Aorta (tissue), 5 donors: ENCODE measurements at regions not wholly inside any gene's neighbourhood (a gene's known extent, or its start where the extent isn't known, plus 50 kb on each side); places are given as distances from the start of the nearest gene placed in this dataset.

Experiments used
- ATAC-seq: fragments of 200-7000 bp; cut with Tn5 transposase; one replicate; pipeline ENCODE4 v1.9.1; 2022; ENCODE audit warnings: moderate library complexity; ENCODE audit not compliant: low FRiP score
- DNase-seq, 2 donors: peaks; one replicate each; pipeline ENCODE4 v3.0.0-alpha.2; 2020
- H3K27ac ChIP-seq, 2 donors: one replicate each; pipeline ENCODE4 v1.5.1; 2013; ENCODE audit warnings: low read length in 2 of 2, mild to moderate bottlenecking in 2 of 2, moderate library complexity in 2 of 2, control low read depth in 1 of 2, inconsistent platforms in 1 of 2, low read depth in 1 of 2
- H3K27me3 ChIP-seq, 2 donors: one replicate each; pipeline ENCODE4 v1.6.1; 2013; ENCODE audit warnings: control low read depth in 1 of 2, low read length in 1 of 2, mild to moderate bottlenecking in 1 of 2, moderate library complexity in 1 of 2; ENCODE audit not compliant: insufficient read depth in 2 of 2, control insufficient read depth in 1 of 2
- H3K36me3 ChIP-seq, 2 donors: one replicate each; pipeline ENCODE4 v1.6.1; 2013; ENCODE audit warnings: control low read depth in 1 of 2, low read length in 1 of 2, mild to moderate bottlenecking in 1 of 2; ENCODE audit not compliant: insufficient read depth in 2 of 2, control insufficient read depth in 1 of 2
- H3K4me1 ChIP-seq, 2 donors: one replicate each; pipeline ENCODE4 v1.6.1; 2013; ENCODE audit warnings: low read length in 2 of 2, control low read depth in 1 of 2, mild to moderate bottlenecking in 1 of 2, moderate library complexity in 1 of 2; ENCODE audit not compliant: insufficient read depth in 2 of 2, control insufficient read depth in 1 of 2
- H3K4me3 ChIP-seq, 2 donors: one replicate each; pipeline ENCODE4 v1.5.1; 2013; ENCODE audit warnings: low read length in 2 of 2, control low read depth in 1 of 2, mild to moderate bottlenecking in 1 of 2
- H3K9me3 ChIP-seq: one replicate; pipeline ENCODE4 v1.6.1; 2013; ENCODE audit warnings: mild to moderate bottlenecking, low read length; ENCODE audit not compliant: control insufficient read depth
- WGBS, 2 donors: extraction: QIAGEN DNeasy Blood & Tissue Kit; methylation state at CpG; one replicate each; pipeline ENCODE4 v1.1.7; 2013; 5-methylcytosine and 5-hydroxymethylcytosine counted together
- intact Hi-C, 2 donors: fragments of 100-400 bp; cut with DNase I; formaldehyde crosslinking; loops; one replicate each; pipeline versions ENCODE4 v1.14.2 to v1.15.0; 2022
- donor health status: healthy with polysubstance abuse.
- donor health status: Bipolar disorder and iron deficiency.
- donor health status: DM: no; HTN: no; CAD: no.
- donor health status: DM: no; HTN: no; CAD: no.
- donor health status: DM: yes; HTN: yes; CAD: no.

DNA sequence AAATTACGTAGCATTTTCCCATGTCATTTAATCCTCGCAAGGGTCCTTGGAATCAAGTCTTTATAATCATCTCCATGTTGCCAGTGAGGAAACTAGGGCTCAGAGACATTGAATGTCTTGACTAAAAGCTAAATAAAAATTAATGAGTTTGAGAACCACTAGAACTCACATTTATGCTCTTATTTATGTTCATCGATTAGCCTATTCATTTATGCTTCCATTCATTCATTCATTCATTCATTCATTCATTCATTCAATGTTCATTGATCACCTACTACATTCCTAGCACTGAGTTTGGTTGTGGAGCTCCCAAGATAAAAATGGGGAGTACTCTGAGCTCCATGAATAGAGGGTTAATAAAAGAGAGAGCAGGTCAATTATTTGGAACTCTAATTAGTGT is 59.7 kb downstream of the KCNA1 start:
- H3K27me3 ChIP-seq = peaks cover 0 to 1% of the 10 kb centered on the region in 2 donors
- DNase-seq (no peak), ATAC-seq (no peak)
- no peaks in the 10 kb centered on the region for H3K36me3 ChIP-seq
- no peak overlapping the region for H3K4me3 ChIP-seq
- H3K27ac ChIP-seq = no peak overlapping the region
- H3K4me1 ChIP-seq = no peaks in the 10 kb centered on the region
- WGBS, 2 donors = 80 to 86% methylated on average over 3 of the region's 3 CpGs
- intact Hi-C loops = no loop called here
- H3K9me3 ChIP-seq = no peaks in the 10 kb centered on the region

DNA sequence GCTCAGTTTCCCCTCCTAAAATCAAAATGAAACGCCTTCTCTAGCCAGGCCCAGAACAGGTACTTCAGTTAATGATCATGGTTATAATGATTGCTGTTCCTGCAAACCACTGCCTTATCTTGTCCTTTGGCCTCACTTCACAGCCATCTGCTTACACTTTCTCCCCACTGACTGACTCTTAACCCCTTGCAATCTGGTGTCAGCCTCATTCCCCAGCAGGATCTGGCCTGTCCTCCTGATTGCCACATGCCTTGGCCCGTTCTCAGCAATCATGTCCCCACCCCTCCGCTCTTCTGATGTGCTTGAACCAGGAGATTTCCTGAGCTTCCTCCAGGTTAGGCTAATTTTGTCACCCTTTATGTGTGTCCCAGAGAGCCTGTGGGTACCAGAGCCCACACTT is 64.5 kb downstream of the KCNA1 start:
- H3K27me3 ChIP-seq = peaks cover 0 to 1% of the 10 kb centered on the region in 2 donors
- no peak overlapping the region for H3K4me3 ChIP-seq
- H3K36me3 ChIP-seq = no peaks in the 10 kb centered on the region
- intact Hi-C loops = no loop called here
- H3K4me1 ChIP-seq = no peaks in the 10 kb centered on the region
- no peak for ATAC-seq
- WGBS, 2 donors = 89% methylated on average over 3 of the region's 3 CpGs
- no peak overlapping the region for H3K27ac ChIP-seq
- DNase-seq = no peak
- no peaks in the 10 kb centered on the region for H3K9me3 ChIP-seq

DNA sequence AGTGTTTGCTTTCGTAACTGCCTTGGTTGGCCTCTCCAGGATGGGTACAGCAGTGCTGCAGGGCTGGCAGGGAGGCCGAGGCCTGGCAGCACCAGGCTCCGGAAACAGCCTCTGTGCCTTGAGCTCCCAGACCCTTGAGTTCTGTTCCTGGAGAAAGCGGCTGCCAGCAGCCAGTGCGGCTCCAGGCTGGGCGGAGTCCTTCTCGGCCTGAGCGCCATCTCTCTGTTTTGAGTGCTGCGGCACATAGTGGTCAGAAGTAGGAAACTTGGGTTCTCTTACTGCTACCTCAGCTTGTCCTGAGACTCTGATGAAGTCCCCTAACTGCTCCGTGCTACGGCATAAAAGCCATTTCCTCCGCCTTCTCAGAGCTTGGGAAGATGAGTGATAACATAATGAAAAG is 65.9 kb downstream of the KCNA1 start:
- H3K4me3 ChIP-seq = no peak overlapping the region
- intact Hi-C loops = no loop called here
- no peaks in the 10 kb centered on the region for H3K4me1 ChIP-seq
- no peaks in the 10 kb centered on the region for H3K36me3 ChIP-seq
- no peaks in the 10 kb centered on the region for H3K9me3 ChIP-seq
- DNase-seq (peak in 1 of 2 donors; percentile 63), ATAC-seq (peak; percentile 70)
- 57 to 77% methylated on average over 12 of the region's 12 CpGs for WGBS, 2 donors
- H3K27me3 ChIP-seq = no peaks in the 10 kb centered on the region
- H3K27ac ChIP-seq = no peak overlapping the region

DNA sequence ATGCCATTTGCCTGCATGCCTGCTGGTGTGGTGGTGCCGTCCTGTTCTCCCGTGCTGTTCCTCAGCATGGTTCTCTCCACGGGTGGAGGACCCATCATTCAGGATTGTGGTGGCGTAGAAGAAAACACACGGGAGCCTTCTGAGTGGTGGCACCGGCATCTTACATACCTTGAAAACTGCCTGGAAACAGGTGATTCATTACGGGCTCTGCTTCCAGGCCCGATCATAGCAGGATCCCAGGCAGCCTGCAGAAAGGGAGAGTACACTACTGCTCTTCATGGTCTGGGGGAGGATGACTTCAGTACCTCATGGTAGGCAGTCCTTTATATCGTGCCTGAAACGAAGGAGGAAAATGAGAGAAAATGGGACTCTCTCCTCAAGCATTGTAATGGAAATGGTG is 66.6 kb upstream of the KCNA5 start:
- Histone ChIP-seq H3K4me3 (no peak overlapping the region), H3K9me3 (no peaks in the 10 kb centered on the region), H3K27ac (no peak overlapping the region), H3K27me3 (no peaks in the 10 kb centered on the region), H3K36me3 (no peaks in the 10 kb centered on the region), H3K4me1 (no peaks in the 10 kb centered on the region)
- DNase-seq (no peak), ATAC-seq (no peak)
- intact Hi-C loops = no loop called here
- WGBS, 2 donors = 78 to 82% methylated on average over 10 of the region's 10 CpGs

DNA sequence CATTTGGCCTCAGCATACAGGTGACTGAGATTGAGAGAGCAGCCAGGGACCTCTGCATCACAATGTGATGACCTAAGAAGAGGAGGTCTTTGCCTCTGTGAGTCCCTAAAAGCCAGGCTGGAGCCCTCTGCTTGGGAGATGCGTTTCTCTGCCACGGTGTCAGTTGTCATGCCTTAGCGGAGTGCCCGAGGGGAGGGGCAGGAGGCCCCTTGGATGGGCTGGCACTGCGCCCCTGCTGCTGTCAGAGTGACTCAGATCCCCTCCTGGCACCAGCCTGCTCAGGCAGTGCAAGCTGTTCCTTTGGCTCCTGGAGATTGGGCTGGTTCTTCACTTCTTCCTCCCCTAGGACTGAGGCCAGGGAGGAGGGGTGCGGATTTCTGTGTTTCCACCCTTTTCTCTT is 64.9 kb upstream of the KCNA5 start:
- intact Hi-C loops = no loop called here
- ATAC-seq = no peak

DNA sequence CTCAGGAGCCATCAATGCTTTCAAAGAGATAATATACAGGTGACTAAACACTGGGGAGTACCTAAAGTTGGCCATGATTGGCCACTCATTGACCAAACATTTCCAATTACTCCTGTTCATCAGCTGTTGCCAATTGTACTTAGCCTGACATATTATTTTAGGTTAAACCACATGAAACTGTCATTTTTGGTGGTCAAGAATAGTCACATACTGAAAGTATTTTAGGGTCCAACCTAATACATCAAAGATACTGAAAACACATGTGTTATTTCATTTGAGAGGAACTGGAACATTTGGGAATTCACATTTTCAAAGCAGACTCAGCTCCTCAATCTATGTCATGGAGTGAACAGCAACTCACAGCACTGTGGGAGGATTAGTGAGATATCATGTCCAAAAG is 63.9 kb upstream of the KCNA5 start:
- ATAC-seq (no peak), DNase-seq (no peak)
- H3K36me3 ChIP-seq = no peaks in the 10 kb centered on the region
- intact Hi-C loops = no loop called here
- no peaks in the 10 kb centered on the region for H3K9me3 ChIP-seq
- H3K4me3 ChIP-seq = no peak overlapping the region
- H3K4me1 ChIP-seq = no peaks in the 10 kb centered on the region
- H3K27ac ChIP-seq = no peak overlapping the region
- H3K27me3 ChIP-seq = peaks cover 0 to under 1% of the 10 kb centered on the region in 2 donors

More for the DNA sequence above, 64.9 kb upstream of the KCNA5 start:
- H3K9me3 ChIP-seq = no peaks in the 10 kb centered on the region
- no peaks in the 10 kb centered on the region for H3K4me1 ChIP-seq
- 26 to 29% methylated on average over 6 of the region's 6 CpGs for WGBS, 2 donors
- no peaks in the 10 kb centered on the region for H3K36me3 ChIP-seq
- no peaks in the 10 kb centered on the region for H3K27me3 ChIP-seq
- H3K4me3 ChIP-seq = no peak overlapping the region
- H3K27ac ChIP-seq = no peak overlapping the region
- DNase-seq = no peak

DNA sequence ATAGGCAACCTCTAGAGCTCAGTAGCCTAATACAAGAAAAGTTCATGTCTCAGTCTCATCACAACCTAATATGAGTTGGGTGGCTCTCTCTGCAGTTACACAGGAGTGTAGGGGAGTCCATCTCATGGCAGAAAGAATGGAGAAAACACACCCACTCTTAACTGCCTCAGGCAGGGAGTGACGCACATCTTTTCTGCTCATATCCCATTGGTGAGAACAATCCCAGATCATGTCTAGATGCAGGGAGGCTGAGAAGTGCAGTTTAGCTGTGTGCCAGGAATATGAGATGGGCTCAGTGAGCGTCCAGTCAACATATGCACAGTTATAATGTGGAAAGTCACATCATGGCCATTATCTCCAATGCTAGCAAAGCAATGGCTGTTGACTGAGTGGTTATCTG is 59.3 kb upstream of the KCNA5 start:
- WGBS, 2 donors = 89 to 93% methylated on average over 2 of the region's 2 CpGs
- DNase-seq (no peak), ATAC-seq (no peak)
- Histone ChIP-seq H3K4me1 (no peaks in the 10 kb centered on the region), H3K4me3 (no peak overlapping the region), H3K27me3 (peaks cover 0 to 1% of the 10 kb centered on the region in 2 donors), H3K27ac (no peak overlapping the region), H3K9me3 (no peaks in the 10 kb centered on the region), H3K36me3 (no peaks in the 10 kb centered on the region)
- intact Hi-C loops = no loop called here

DNA sequence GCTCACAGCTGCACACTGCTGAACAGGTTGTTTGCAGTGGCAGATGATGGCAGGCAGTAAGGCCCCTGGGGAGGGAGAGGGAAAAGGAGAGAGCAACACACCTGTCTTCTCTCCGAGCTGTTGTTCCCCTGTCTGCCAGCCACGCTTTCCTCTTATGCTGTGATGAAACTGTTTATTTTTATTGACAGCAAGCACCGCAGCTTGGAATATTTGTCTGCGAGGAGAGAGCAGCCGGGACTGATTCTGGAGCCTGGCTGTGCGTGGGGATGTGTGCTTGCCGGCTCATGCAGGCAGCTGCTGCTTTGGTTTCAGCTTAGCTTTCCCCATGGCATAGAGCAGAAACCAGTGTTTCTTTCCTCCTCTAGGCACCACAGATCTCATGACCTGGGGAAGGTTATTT is 58.7 kb upstream of the KCNA5 start:
- DNase-seq = no peak
- intact Hi-C loops = no loop called here
- peaks cover 0 to 1% of the 10 kb centered on the region in 2 donors for H3K27me3 ChIP-seq

DNA sequence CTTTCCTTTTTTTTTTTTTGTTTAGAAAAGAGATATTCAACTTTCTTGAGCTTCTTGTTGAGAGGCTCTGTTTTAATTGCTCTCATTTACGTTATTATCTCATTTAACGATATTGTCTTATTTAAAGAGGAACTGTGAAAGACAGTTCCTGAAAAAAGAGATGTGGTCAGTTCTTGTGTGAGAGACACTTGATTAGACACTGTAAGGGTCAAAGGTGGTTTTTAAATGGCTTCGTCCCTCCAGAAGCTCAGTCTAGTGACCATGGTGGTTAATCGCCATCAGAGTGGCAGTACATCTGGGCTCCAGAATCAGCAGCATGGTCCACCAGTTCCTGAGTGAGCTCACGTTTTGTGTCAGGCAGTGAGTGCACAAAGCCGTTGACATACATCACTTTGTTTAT is 57.9 kb upstream of the KCNA5 start:
- Histone ChIP-seq H3K4me3 (no peak overlapping the region), H3K9me3 (no peaks in the 10 kb centered on the region), H3K36me3 (no peaks in the 10 kb centered on the region), H3K4me1 (no peaks in the 10 kb centered on the region), H3K27ac (no peak overlapping the region), H3K27me3 (peaks cover 0 to 1% of the 10 kb centered on the region in 2 donors)
- intact Hi-C loops = no loop called here
- no peak for ATAC-seq
- DNase-seq = no peak
- WGBS, 2 donors = 87 to 89% methylated on average over 6 of the region's 6 CpGs

More for the DNA sequence above, 58.7 kb upstream of the KCNA5 start:
- Histone ChIP-seq H3K4me1 (no peaks in the 10 kb centered on the region), H3K4me3 (no peak overlapping the region), H3K36me3 (no peaks in the 10 kb centered on the region), H3K27ac (no peak overlapping the region), H3K9me3 (no peaks in the 10 kb centered on the region)
- 84 to 88% methylated on average over 7 of the region's 7 CpGs for WGBS, 2 donors
- no peak for ATAC-seq
